ENCODE measurements at regions not wholly inside any gene's neighbourhood (a gene's known extent, or its start where the extent isn't known, plus 50 kb on each side); places are given as distances from the start of the nearest gene placed in this dataset.

DNA sequence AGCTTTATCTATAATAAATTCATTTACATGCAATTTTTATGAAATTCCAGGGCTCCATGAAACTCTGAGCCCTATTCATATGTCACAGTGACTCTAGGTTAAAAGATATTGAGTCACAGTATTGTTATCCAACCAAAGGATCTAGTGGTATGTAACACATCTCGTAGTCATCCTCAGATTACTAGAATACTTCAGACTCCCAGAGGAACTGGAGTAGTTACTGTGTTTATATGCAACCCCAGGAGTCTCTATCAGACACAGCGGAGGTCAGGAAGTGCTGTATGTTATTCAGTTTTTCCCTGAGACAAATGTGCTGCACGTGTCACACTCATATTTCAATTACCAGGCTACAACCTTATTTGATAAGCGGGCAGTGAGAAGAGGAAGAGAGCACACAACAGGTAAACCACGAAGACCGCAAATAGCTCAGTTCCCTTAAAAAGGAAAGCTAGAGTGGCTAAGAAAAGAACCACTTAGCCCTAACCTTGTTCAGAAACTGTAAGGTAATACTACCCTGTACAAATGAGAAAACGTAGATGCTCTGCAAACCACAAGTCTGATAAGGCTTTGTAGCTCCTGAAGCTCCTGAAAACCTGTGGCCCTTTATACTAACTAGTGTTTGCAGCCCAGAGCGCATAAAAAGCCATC, 114.0 kb upstream of the CNTNAP2 start:
- no peaks in the 10 kb centered on the region for H3K9me3 Mint-ChIP-seq (ENCODE audit: unreplicated experiment)
- DNase-seq = no peak
- no peak overlapping the region for H3K27ac Mint-ChIP-seq (ENCODE audit: unreplicated experiment)
- no peaks in the 10 kb centered on the region for H3K4me1 Mint-ChIP-seq (ENCODE audit: low read depth, unreplicated experiment)
- H3K36me3 Mint-ChIP-seq (ENCODE audit: unreplicated experiment) = no peaks in the 10 kb centered on the region
- H3K4me3 Mint-ChIP-seq (ENCODE audit: unreplicated experiment) = no peak overlapping the region
- no peaks in the 10 kb centered on the region for H3K27me3 Mint-ChIP-seq (ENCODE audit: unreplicated experiment)
- TF ChIP-seq, protein P1, sequence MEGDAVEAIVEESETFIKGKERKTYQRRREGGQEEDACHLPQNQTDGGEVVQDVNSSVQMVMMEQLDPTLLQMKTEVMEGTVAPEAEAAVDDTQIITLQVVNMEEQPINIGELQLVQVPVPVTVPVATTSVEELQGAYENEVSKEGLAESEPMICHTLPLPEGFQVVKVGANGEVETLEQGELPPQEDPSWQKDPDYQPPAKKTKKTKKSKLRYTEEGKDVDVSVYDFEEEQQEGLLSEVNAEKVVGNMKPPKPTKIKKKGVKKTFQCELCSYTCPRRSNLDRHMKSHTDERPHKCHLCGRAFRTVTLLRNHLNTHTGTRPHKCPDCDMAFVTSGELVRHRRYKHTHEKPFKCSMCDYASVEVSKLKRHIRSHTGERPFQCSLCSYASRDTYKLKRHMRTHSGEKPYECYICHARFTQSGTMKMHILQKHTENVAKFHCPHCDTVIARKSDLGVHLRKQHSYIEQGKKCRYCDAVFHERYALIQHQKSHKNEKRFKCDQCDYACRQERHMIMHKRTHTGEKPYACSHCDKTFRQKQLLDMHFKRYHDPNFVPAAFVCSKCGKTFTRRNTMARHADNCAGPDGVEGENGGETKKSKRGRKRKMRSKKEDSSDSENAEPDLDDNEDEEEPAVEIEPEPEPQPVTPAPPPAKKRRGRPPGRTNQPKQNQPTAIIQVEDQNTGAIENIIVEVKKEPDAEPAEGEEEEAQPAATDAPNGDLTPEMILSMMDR (IDR thresholded peaks at IDR 0.05; ENCODE audit: partially characterized antibody, unreplicated experiment) = no peak

DNA sequence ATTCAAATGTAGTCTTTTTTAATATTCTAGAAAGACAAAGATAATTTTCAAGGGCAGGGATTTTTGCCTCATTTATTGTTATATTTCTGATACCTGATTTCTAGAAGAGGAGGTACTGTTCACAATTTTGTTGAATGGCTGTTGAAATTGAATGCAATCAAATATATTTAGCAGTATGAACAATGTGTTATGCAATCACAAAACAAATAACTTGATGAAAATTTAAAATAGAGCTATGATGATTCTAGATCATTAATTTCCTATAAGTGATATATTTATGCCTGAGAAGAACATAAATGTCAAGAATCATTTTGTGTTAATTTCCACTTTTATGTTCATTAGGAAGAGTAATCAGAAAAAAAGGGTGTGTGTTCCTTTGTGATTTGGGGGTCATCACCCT, 114.6 kb upstream of the CNTNAP2 start:
- H3K36me3 Mint-ChIP-seq (ENCODE audit: unreplicated experiment) = no peaks in the 10 kb centered on the region
- TF ChIP-seq, protein P1 (IDR thresholded peaks at IDR 0.05; ENCODE audit: partially characterized antibody, unreplicated experiment) = no peak

DNA sequence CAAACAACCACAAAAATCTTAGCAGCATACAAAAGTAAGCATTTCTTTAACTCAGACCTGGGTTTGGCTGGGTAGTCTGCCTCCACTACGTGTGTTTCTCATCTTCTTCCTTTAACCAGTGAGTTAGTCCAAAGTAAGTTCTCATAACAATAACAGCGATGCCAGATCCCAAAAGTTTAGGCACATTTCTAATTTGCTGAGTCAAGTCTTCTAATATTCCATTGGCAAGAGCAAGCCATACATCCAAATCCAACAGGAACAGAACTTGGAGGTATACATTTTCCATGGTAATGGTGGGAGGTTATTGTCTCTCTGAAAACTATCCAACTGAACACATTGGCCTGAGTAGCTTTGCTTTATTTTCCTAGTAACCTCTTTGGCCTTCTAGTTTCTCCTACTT, 115.7 kb upstream of the CNTNAP2 start:
- TF ChIP-seq, protein P1 (IDR thresholded peaks at IDR 0.05; ENCODE audit: partially characterized antibody, unreplicated experiment) = no peak
- Mint-ChIP-seq H3K36me3 (ENCODE audit: unreplicated experiment) (no peaks in the 10 kb centered on the region), H3K4me1 (ENCODE audit: low read depth, unreplicated experiment) (no peaks in the 10 kb centered on the region), H3K4me3 (ENCODE audit: unreplicated experiment) (no peak overlapping the region), H3K9me3 (ENCODE audit: unreplicated experiment) (no peaks in the 10 kb centered on the region), H3K27me3 (ENCODE audit: unreplicated experiment) (no peaks in the 10 kb centered on the region), H3K27ac (ENCODE audit: unreplicated experiment) (no peak overlapping the region)
- no peak for DNase-seq

More for the DNA sequence above, 114.6 kb upstream of the CNTNAP2 start:
- no peak for DNase-seq
- Mint-ChIP-seq H3K27ac (ENCODE audit: unreplicated experiment) (no peak overlapping the region), H3K27me3 (ENCODE audit: unreplicated experiment) (no peaks in the 10 kb centered on the region), H3K9me3 (ENCODE audit: unreplicated experiment) (no peaks in the 10 kb centered on the region), H3K4me3 (ENCODE audit: unreplicated experiment) (no peak overlapping the region), H3K4me1 (ENCODE audit: low read depth, unreplicated experiment) (no peaks in the 10 kb centered on the region)

DNA sequence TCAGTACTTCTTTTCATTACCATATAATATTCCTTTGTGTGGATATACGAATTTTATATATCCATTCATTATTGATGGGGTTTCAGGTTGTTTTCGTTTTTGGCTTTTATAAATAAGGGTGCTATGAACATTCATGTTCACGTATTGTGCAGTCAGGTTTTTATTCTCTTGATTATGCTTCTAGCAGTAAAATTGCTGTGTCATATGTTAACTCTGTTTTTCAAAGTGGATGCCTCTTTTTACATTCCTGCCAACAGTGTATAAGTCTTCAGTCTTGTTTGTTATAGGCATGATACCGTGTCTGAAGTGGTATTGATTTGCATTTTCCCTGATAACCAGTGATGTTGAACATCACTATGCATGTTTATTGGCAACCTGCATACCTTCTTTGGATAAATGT, 127.1 kb upstream of the CNTNAP2 start:
- H3K4me1 Mint-ChIP-seq (ENCODE audit: low read depth, unreplicated experiment) = no peaks in the 10 kb centered on the region
- H3K4me3 Mint-ChIP-seq (ENCODE audit: unreplicated experiment) = no peak overlapping the region
- H3K9me3 Mint-ChIP-seq (ENCODE audit: unreplicated experiment) = no peaks in the 10 kb centered on the region
- no peak for DNase-seq
- no peaks in the 10 kb centered on the region for H3K36me3 Mint-ChIP-seq (ENCODE audit: unreplicated experiment)
- peaks cover under 1% of the 10 kb centered on the region for H3K27me3 Mint-ChIP-seq (ENCODE audit: unreplicated experiment)
- TF ChIP-seq, protein P1 (IDR thresholded peaks at IDR 0.05; ENCODE audit: partially characterized antibody, unreplicated experiment) = no peak
- no peak overlapping the region for H3K27ac Mint-ChIP-seq (ENCODE audit: unreplicated experiment)

DNA sequence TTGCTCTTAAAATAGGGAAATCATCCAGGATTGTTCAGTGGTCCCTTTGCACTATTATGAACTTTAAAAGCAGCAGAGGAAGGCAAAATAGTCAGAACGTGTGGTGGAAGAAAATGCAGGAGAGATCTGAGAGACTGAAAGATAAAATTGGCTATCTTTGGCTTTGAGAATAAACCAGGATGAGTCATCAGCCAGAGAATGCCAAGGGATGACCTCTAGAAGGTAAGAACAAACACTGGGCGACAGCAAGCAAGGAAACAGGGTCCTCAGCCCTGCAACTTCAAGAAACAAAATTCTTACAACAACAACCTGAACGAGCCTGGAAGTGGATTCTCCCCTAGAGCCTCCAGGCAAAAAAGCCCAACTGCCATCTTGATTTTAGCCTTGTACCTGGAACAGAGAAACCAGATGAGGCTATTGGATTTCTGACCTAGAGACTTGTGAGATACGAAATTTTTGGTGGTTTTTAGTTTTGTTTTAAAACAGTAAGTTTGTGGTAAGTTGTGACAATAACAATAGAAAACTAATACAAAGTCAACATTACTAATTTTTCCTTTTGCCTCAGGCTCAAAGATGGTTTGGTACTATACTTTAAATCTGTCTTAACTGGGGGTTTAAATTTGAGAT, 130.2 kb upstream of the CNTNAP2 start:
- Mint-ChIP-seq H3K27ac (ENCODE audit: unreplicated experiment) (no peak overlapping the region), H3K27me3 (ENCODE audit: unreplicated experiment) (no peaks in the 10 kb centered on the region), H3K9me3 (ENCODE audit: unreplicated experiment) (no peaks in the 10 kb centered on the region), H3K4me1 (ENCODE audit: low read depth, unreplicated experiment) (no peaks in the 10 kb centered on the region), H3K36me3 (ENCODE audit: unreplicated experiment) (no peaks in the 10 kb centered on the region), H3K4me3 (ENCODE audit: unreplicated experiment) (no peak overlapping the region)
- TF ChIP-seq, protein P1 (IDR thresholded peaks at IDR 0.05; ENCODE audit: partially characterized antibody, unreplicated experiment) = no peak
- no peak for DNase-seq
